ENCODE measurements at regions not wholly inside any gene's neighbourhood (a gene's known extent, or its start where the extent isn't known, plus 50 kb on each side); places are given as distances from the start of the nearest gene placed in this dataset.

- TF ChIP-seq CTCF (IDR thresholded peaks at IDR 0.05; ENCODE audit: low read depth, low read length): no peak
- TF ChIP-seq EZH2phosphoT487 (IDR thresholded peaks at IDR 0.05; ENCODE audit: low read depth): no peak
These were observed 667.0 kb downstream of the TSN start for GRCh38 chr2:122422384-122422991.

All from OCI-LY3 (cell line).